ENCODE measurements at regions not wholly inside any gene's neighbourhood (a gene's known extent, or its start where the extent isn't known, plus 50 kb on each side); places are given as distances from the start of the nearest gene placed in this dataset.
"Not testable (repeated sequence)": the region's sequence is repeated elsewhere in the genome, so short reads cannot be mapped to it uniquely, and the experiment has no call there.

GRCh38 chr1:177710696-177711620, 258.9 kb downstream of the SEC16B start:
- DNase-seq (ENCODE audit: low spot score) = no peak

GRCh38 chr1:177708406-177708805, 261.5 kb downstream of the SEC16B start:
- DNase-seq (ENCODE audit: low spot score) = no peak

GRCh38 chr1:177706977-177707376, 262.9 kb downstream of the SEC16B start:
- no peak for DNase-seq (ENCODE audit: low spot score)

- DNase-seq (ENCODE audit: low spot score) = no peak
Observed at GRCh38 chr1:177705839-177706238, 264.0 kb downstream of the SEC16B start.

GRCh38 chr1:177703888-177704446, 265.9 kb downstream of the SEC16B start:
- no peak for DNase-seq (ENCODE audit: low spot score)

- no peak for DNase-seq (ENCODE audit: low spot score)
Observed at GRCh38 chr1:177701654-177702353, 268.1 kb downstream of the SEC16B start.

GRCh38 chr1:177700856-177701255, 269.0 kb downstream of the SEC16B start:
- DNase-seq (ENCODE audit: low spot score) = no peak

- DNase-seq (ENCODE audit: low spot score) = no peak
Observed at GRCh38 chr1:177690996-177691395, 278.9 kb downstream of the SEC16B start.

GRCh38 chr1:177687544-177687943, 282.3 kb downstream of the SEC16B start:
- DNase-seq (ENCODE audit: low spot score) = no peak

- no peak for DNase-seq (ENCODE audit: low spot score)
Observed at GRCh38 chr1:177686933-177687332, 282.9 kb downstream of the SEC16B start.

GRCh38 chr1:177669161-177669560, 300.7 kb downstream of the SEC16B start:
- no peak for DNase-seq (ENCODE audit: low spot score)

GRCh38 chr1:177665935-177666334, 303.9 kb downstream of the SEC16B start:
- DNase-seq (ENCODE audit: low spot score) = no peak

GRCh38 chr1:177664742-177665141, 305.1 kb downstream of the SEC16B start:
- not testable (repeated sequence) for DNase-seq (ENCODE audit: low spot score)

GRCh38 chr1:177660188-177660587, 309.7 kb downstream of the SEC16B start:
- no peak for DNase-seq (ENCODE audit: low spot score)

GRCh38 chr1:177659281-177659680, 310.6 kb downstream of the SEC16B start:
- no peak for DNase-seq (ENCODE audit: low spot score)

GRCh38 chr1:177656598-177656997, 313.3 kb downstream of the SEC16B start:
- DNase-seq (ENCODE audit: low spot score) = no peak

- no peak for DNase-seq (ENCODE audit: low spot score)
Observed at GRCh38 chr1:177650947-177651346, 318.9 kb downstream of the SEC16B start.

GRCh38 chr1:177648731-177649265, 321.1 kb downstream of the SEC16B start:
- DNase-seq (ENCODE audit: low spot score) = no peak

GRCh38 chr1:177648138-177648537, 321.7 kb downstream of the SEC16B start:
- no peak for DNase-seq (ENCODE audit: low spot score)

GRCh38 chr1:177646757-177647730, 322.8 kb downstream of the SEC16B start:
- no peak for DNase-seq (ENCODE audit: low spot score)

- DNase-seq (ENCODE audit: low spot score) = no peak
Observed at GRCh38 chr1:177645491-177646190, 324.2 kb downstream of the SEC16B start.
